Choroid plexus epithelial cell (primary cell): ENCODE measurements at regions not wholly inside any gene's neighbourhood (a gene's known extent, or its start where the extent isn't known, plus 50 kb on each side); places are given as distances from the start of the nearest gene placed in this dataset.

Experiments used
- DNase-seq: peaks from one replicate; pipeline ENCODE4 v3.0.0-alpha.2; 2010; ENCODE audit warnings: low read depth
- H3K4me3 ChIP-seq: 2 replicates; pipeline ENCODE4 v1.5.1; 2011; ENCODE audit warnings: low read depth, mild to moderate bottlenecking, control low read depth, low read length, moderate library complexity
- CTCF ChIP-seq: conservative IDR thresholded peaks from 2 replicates; pipeline ENCODE4 v1.5.1; 2011; ENCODE audit warnings: low read depth, mild to moderate bottlenecking, control low read depth, inconsistent platforms, low read length, moderate library complexity

DNA sequence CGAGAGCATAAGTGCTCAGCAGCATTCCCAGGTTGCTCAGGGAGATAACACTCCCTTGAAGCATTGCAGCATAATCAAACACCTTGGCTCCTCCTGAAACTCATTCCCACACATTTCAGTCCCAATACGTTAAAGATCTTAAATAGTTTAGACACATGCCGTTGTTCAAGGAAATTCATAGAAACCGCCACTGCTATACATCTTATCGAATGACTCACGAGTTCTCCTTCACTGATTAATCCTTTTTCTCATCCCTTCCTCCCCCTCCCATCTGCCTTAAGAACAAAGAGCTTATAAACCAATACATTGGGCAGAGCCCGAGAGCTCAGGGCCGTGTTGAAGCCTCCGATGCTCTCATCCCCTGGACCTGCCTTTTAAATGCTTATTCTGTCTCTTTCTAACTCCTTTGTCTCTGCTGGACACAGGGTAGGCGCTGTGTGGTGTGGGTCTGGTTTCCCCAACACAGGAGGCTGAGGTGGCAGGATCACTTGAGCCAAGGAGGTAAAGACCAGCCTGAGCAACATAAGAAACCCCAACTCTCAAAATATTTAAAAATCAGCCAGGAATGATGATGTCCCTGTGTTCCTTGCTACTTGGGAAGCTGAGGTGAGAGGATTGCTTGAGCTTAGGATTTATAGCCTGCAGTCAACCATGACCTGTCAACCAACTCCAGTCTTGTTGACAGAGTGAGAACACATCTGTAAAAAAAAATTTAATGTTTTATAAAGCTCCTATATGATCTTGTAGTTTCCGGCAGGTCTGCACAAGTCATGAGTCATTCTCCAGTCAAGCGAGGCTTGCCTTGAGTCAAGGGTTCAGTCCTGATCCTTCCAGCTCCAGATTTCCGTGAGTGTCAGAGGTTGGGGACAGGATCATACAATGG lies 394.0 kb upstream of the HSFY2 start:
- DNase-seq = no peak
- no peak overlapping the region for H3K4me3 ChIP-seq
- no peak for TF ChIP-seq CTCF

- DNase-seq = no peak
- no peak for TF ChIP-seq CTCF
- H3K4me3 ChIP-seq = no peak overlapping the region
Observed at GRCh38 chrY:19148783-19149182, 375.2 kb upstream of the HSFY2 start.

DNA sequence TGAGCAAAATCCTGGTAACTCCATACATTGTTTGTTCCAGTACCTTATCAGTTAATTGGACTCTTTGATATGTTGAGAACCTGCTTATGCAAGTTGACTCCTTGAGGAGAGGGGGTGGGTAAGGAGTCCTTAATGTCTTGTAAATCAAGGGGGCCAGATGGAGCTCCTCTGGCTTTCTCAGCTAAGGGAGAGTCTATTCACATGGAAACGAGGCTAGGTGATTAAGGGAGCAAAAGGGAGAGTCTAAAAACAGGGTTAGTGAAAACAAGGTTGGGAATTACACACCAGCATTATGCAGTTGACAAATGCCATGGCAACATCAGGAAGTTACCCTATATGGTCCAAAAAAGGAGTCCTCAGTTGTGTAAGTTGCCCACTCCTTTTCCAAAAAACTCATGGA lies 372.8 kb upstream of the HSFY2 start:
- no peak for DNase-seq
- no peak overlapping the region for H3K4me3 ChIP-seq
- no peak for TF ChIP-seq CTCF

- H3K4me3 ChIP-seq = no peak overlapping the region
- DNase-seq = no peak
- no peak for TF ChIP-seq CTCF
Observed at GRCh38 chrY:19142093-19142492, 368.6 kb upstream of the HSFY2 start.

DNA sequence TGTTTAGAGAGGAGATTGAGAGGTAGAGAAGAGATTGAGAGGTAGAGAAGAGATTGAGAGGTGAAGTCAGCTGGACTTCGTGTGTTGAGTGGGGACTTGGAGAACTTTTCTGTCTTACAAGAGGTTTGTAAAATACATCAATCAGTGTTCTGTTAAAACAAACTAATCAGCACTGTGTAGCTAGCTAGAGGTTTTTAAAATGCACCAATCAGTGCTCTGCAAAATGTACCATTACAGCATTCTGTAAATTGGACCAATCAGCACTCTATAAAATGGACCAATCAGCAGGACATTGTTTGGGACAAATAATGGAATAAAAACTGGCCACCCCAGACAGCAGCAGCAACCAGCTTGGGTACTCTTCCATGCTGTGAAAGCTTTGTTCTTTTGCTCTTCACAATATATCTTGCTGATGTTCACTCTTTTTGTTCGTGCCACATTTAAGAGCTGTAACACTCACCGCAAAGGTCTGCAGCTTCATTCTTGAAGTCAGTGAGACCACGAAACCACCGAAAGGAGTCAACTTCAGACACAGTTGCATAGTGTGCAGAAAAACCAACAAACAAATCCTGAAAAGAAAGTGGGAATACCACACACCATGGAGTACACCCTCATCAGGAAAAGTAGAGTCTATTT lies 366.9 kb upstream of the HSFY2 start:
- TF ChIP-seq CTCF = no peak
- H3K4me3 ChIP-seq = no peak overlapping the region
- no peak for DNase-seq

DNA sequence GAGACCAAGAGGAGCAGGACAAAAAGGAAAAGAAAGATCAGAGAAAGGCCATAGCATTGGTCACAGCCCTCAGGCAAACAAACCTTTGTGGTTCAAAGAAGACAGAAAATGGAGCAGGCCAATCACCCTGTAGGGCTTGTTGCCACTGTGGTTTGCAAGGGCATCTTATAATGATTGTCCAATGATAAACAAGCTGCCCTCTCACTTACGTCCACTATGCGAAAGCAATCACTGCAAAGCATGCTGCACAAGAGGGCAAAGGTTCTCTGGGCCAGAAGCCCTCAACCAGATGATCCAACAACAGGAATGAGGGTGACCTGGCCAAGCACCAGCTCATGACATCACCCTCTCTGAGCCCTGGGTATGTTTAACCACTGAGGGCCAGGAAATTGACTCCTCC lies 360.9 kb upstream of the HSFY2 start:
- no peak for DNase-seq
- H3K4me3 ChIP-seq = no peak overlapping the region
- TF ChIP-seq CTCF = no peak
